ENCODE measurements at regions not wholly inside any gene's neighbourhood (a gene's known extent, or its start where the extent isn't known, plus 50 kb on each side); places are given as distances from the start of the nearest gene placed in this dataset.

GRCh38 chr21:24989516-24989915 lies 617.8 kb downstream of the MRPL39 start:
- H3K36me3 Mint-ChIP-seq (ENCODE audit: low read depth), result no peaks in the 10 kb centered on the region
- no peak overlapping the region for H3K4me3 Mint-ChIP-seq
- ATAC-seq (replicated peaks), result no peak
- H3K27ac Mint-ChIP-seq, result no peak overlapping the region
- no peaks in the 10 kb centered on the region for H3K27me3 Mint-ChIP-seq
- H3K4me1 Mint-ChIP-seq, result no peaks in the 10 kb centered on the region
- no peaks in the 10 kb centered on the region for H3K9me3 Mint-ChIP-seq

GRCh38 chr21:24988941-24989340 lies 618.3 kb downstream of the MRPL39 start:
- no peaks in the 10 kb centered on the region for H3K4me1 Mint-ChIP-seq
- H3K4me3 Mint-ChIP-seq, result no peak overlapping the region
- no peaks in the 10 kb centered on the region for H3K36me3 Mint-ChIP-seq (ENCODE audit: low read depth)
- no peak overlapping the region for H3K27ac Mint-ChIP-seq
- H3K27me3 Mint-ChIP-seq, result no peaks in the 10 kb centered on the region
- H3K9me3 Mint-ChIP-seq, result no peaks in the 10 kb centered on the region
- ATAC-seq (replicated peaks), result no peak

- ATAC-seq (replicated peaks), result no peak
- no peaks in the 10 kb centered on the region for H3K27me3 Mint-ChIP-seq
- no peak overlapping the region for H3K27ac Mint-ChIP-seq
- H3K4me3 Mint-ChIP-seq, result no peak overlapping the region
- H3K9me3 Mint-ChIP-seq, result peaks cover 10% of the 10 kb centered on the region
- no peaks in the 10 kb centered on the region for H3K4me1 Mint-ChIP-seq
- no peaks in the 10 kb centered on the region for H3K36me3 Mint-ChIP-seq (ENCODE audit: low read depth)
Measured at GRCh38 chr21:24976238-24976637, 631.0 kb downstream of the MRPL39 start.

- Mint-ChIP-seq H3K27ac (no peak overlapping the region), H3K4me1 (no peaks in the 10 kb centered on the region), H3K9me3 (peaks cover 5% of the 10 kb centered on the region), H3K4me3 (no peak overlapping the region), H3K36me3 (ENCODE audit: low read depth) (no peaks in the 10 kb centered on the region), H3K27me3 (no peaks in the 10 kb centered on the region)
- ATAC-seq (replicated peaks), result no peak
Measured at GRCh38 chr21:24969068-24969467, 638.2 kb downstream of the MRPL39 start.

- no peak overlapping the region for H3K4me3 Mint-ChIP-seq
- H3K27ac Mint-ChIP-seq, result no peak overlapping the region
- H3K4me1 Mint-ChIP-seq, result no peaks in the 10 kb centered on the region
- no peak for ATAC-seq (replicated peaks)
- peaks cover 3% of the 10 kb centered on the region for H3K9me3 Mint-ChIP-seq
- no peaks in the 10 kb centered on the region for H3K27me3 Mint-ChIP-seq
- H3K36me3 Mint-ChIP-seq (ENCODE audit: low read depth), result no peaks in the 10 kb centered on the region
Measured at GRCh38 chr21:24955275-24955961, 651.9 kb downstream of the MRPL39 start.

- H3K4me1 Mint-ChIP-seq, result no peaks in the 10 kb centered on the region
- H3K9me3 Mint-ChIP-seq, result peaks cover 7% of the 10 kb centered on the region
- H3K27me3 Mint-ChIP-seq, result no peaks in the 10 kb centered on the region
- no peak overlapping the region for H3K4me3 Mint-ChIP-seq
- no peak for ATAC-seq (replicated peaks)
- H3K36me3 Mint-ChIP-seq (ENCODE audit: low read depth), result no peaks in the 10 kb centered on the region
- H3K27ac Mint-ChIP-seq, result no peak overlapping the region
Measured at GRCh38 chr21:24948186-24948585, 659.1 kb downstream of the MRPL39 start.

GRCh38 chr21:24945910-24946309 lies 661.4 kb downstream of the MRPL39 start:
- H3K4me3 Mint-ChIP-seq, result no peak overlapping the region
- H3K4me1 Mint-ChIP-seq, result no peaks in the 10 kb centered on the region
- no peak for ATAC-seq (replicated peaks)
- peaks cover 7% of the 10 kb centered on the region for H3K9me3 Mint-ChIP-seq
- H3K36me3 Mint-ChIP-seq (ENCODE audit: low read depth), result no peaks in the 10 kb centered on the region
- H3K27ac Mint-ChIP-seq, result no peak overlapping the region
- no peaks in the 10 kb centered on the region for H3K27me3 Mint-ChIP-seq

GRCh38 chr21:24941316-24942185 lies 665.7 kb downstream of the MRPL39 start:
- ATAC-seq (replicated peaks), result no peak
- H3K36me3 Mint-ChIP-seq (ENCODE audit: low read depth), result no peaks in the 10 kb centered on the region

GRCh38 chr21:24939291-24939690 lies 668.0 kb downstream of the MRPL39 start:
- Mint-ChIP-seq H3K4me3 (no peak overlapping the region), H3K9me3 (no peaks in the 10 kb centered on the region), H3K4me1 (no peaks in the 10 kb centered on the region), H3K27ac (no peak overlapping the region), H3K27me3 (no peaks in the 10 kb centered on the region), H3K36me3 (ENCODE audit: low read depth) (no peaks in the 10 kb centered on the region)
- no peak for ATAC-seq (replicated peaks)

More at GRCh38 chr21:24941316-24942185, 665.7 kb downstream of the MRPL39 start:
- H3K27ac Mint-ChIP-seq, result no peak overlapping the region
- H3K27me3 Mint-ChIP-seq, result no peaks in the 10 kb centered on the region
- peaks cover 4% of the 10 kb centered on the region for H3K9me3 Mint-ChIP-seq
- H3K4me3 Mint-ChIP-seq, result no peak overlapping the region
- H3K4me1 Mint-ChIP-seq, result no peaks in the 10 kb centered on the region

- Mint-ChIP-seq H3K4me3 (no peak overlapping the region), H3K36me3 (ENCODE audit: low read depth) (no peaks in the 10 kb centered on the region), H3K27me3 (no peaks in the 10 kb centered on the region), H3K27ac (no peak overlapping the region), H3K9me3 (no peaks in the 10 kb centered on the region), H3K4me1 (no peaks in the 10 kb centered on the region)
- ATAC-seq (replicated peaks), result no peak
Measured at GRCh38 chr21:24938573-24938972, 668.7 kb downstream of the MRPL39 start.

- Mint-ChIP-seq H3K27me3 (no peaks in the 10 kb centered on the region), H3K36me3 (ENCODE audit: low read depth) (no peaks in the 10 kb centered on the region), H3K4me3 (no peak overlapping the region), H3K4me1 (no peaks in the 10 kb centered on the region), H3K9me3 (no peaks in the 10 kb centered on the region), H3K27ac (no peak overlapping the region)
- no peak for ATAC-seq (replicated peaks)
Measured at GRCh38 chr21:24935991-24936390, 671.3 kb downstream of the MRPL39 start.

GRCh38 chr21:24910591-24910990 lies 696.7 kb downstream of the MRPL39 start:
- no peaks in the 10 kb centered on the region for H3K27me3 Mint-ChIP-seq
- no peaks in the 10 kb centered on the region for H3K4me1 Mint-ChIP-seq
- no peak overlapping the region for H3K27ac Mint-ChIP-seq
- no peak overlapping the region for H3K4me3 Mint-ChIP-seq
- no peaks in the 10 kb centered on the region for H3K9me3 Mint-ChIP-seq
- no peak for ATAC-seq (replicated peaks)
- H3K36me3 Mint-ChIP-seq (ENCODE audit: low read depth), result no peaks in the 10 kb centered on the region

- Mint-ChIP-seq H3K4me1 (no peaks in the 10 kb centered on the region), H3K27me3 (no peaks in the 10 kb centered on the region), H3K27ac (no peak overlapping the region), H3K4me3 (no peak overlapping the region), H3K36me3 (ENCODE audit: low read depth) (no peaks in the 10 kb centered on the region), H3K9me3 (no peaks in the 10 kb centered on the region)
- ATAC-seq (replicated peaks), result no peak
Measured at GRCh38 chr21:24903994-24904635, 703.2 kb downstream of the MRPL39 start.

GRCh38 chr21:24899138-24899537 lies 708.1 kb downstream of the MRPL39 start:
- H3K27ac Mint-ChIP-seq, result no peak overlapping the region
- no peak overlapping the region for H3K4me3 Mint-ChIP-seq
- ATAC-seq (replicated peaks), result no peak
- H3K9me3 Mint-ChIP-seq, result no peaks in the 10 kb centered on the region
- no peaks in the 10 kb centered on the region for H3K27me3 Mint-ChIP-seq
- H3K4me1 Mint-ChIP-seq, result no peaks in the 10 kb centered on the region
- H3K36me3 Mint-ChIP-seq (ENCODE audit: low read depth), result no peaks in the 10 kb centered on the region

- Mint-ChIP-seq H3K9me3 (no peaks in the 10 kb centered on the region), H3K4me3 (no peak overlapping the region), H3K36me3 (ENCODE audit: low read depth) (no peaks in the 10 kb centered on the region), H3K27ac (no peak overlapping the region), H3K27me3 (no peaks in the 10 kb centered on the region), H3K4me1 (no peaks in the 10 kb centered on the region)
- no peak for ATAC-seq (replicated peaks)
Measured at GRCh38 chr21:24897883-24898282, 709.4 kb downstream of the MRPL39 start.
